ENCODE measurements at regions not wholly inside any gene's neighbourhood (a gene's known extent, or its start where the extent isn't known, plus 50 kb on each side); places are given as distances from the start of the nearest gene placed in this dataset.

DNA sequence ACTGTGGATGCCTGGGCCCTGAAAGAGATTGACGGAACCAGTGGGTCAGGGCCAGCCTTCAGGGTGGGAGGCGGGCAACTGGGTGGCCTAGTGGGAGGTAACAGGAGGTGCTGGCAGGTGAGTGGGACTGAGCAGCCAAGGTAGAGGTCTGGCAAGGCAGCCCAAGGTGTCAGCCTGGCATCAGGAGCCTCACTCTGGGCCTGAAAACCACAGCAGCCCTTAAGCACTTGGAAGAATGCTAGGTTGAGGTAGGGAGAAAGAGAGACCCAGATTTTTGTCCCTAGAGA, 315.8 kb upstream of the PRICKLE1 start:
- Histone ChIP-seq H3K4me1 (no peaks in the 10 kb centered on the region), H3K9me3 (no peaks in the 10 kb centered on the region), H3K4me3 (no peak overlapping the region), H3K36me3 (no peaks in the 10 kb centered on the region), H3K27me3 (no peaks in the 10 kb centered on the region), H3K27ac (no peak overlapping the region)
- intact Hi-C loops (cut with DNase I): no loop called here
- no peak for DNase-seq (ENCODE audit: extremely low spot score in 2 of 2)
- TF ChIP-seq POLR2AphosphoS5 (IDR thresholded peaks at IDR 0.05; ENCODE audit: insufficient read depth in 1 of 2, low read depth in 1 of 2): no peak
- TF ChIP-seq POLR2A (IDR thresholded peaks at IDR 0.05): no peak
- TF ChIP-seq, protein P1, sequence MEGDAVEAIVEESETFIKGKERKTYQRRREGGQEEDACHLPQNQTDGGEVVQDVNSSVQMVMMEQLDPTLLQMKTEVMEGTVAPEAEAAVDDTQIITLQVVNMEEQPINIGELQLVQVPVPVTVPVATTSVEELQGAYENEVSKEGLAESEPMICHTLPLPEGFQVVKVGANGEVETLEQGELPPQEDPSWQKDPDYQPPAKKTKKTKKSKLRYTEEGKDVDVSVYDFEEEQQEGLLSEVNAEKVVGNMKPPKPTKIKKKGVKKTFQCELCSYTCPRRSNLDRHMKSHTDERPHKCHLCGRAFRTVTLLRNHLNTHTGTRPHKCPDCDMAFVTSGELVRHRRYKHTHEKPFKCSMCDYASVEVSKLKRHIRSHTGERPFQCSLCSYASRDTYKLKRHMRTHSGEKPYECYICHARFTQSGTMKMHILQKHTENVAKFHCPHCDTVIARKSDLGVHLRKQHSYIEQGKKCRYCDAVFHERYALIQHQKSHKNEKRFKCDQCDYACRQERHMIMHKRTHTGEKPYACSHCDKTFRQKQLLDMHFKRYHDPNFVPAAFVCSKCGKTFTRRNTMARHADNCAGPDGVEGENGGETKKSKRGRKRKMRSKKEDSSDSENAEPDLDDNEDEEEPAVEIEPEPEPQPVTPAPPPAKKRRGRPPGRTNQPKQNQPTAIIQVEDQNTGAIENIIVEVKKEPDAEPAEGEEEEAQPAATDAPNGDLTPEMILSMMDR (IDR thresholded peaks at IDR 0.05): no peak

GRCh38 chr12:42904683-42905418, 315.3 kb upstream of the PRICKLE1 start:
- no peaks in the 10 kb centered on the region for H3K36me3 ChIP-seq
- intact Hi-C loops (cut with DNase I): no loop called here
- H3K27me3 ChIP-seq: no peaks in the 10 kb centered on the region
- DNase-seq (ENCODE audit: extremely low spot score in 2 of 2): no peak
- no peak overlapping the region for H3K27ac ChIP-seq
- H3K4me3 ChIP-seq: no peak overlapping the region
- H3K4me1 ChIP-seq: no peaks in the 10 kb centered on the region
- TF ChIP-seq, protein P1 (IDR thresholded peaks at IDR 0.05): no peak
- no peak for TF ChIP-seq POLR2AphosphoS5 (IDR thresholded peaks at IDR 0.05; ENCODE audit: insufficient read depth in 1 of 2, low read depth in 1 of 2)
- TF ChIP-seq POLR2A (IDR thresholded peaks at IDR 0.05): no peak
- H3K9me3 ChIP-seq: no peaks in the 10 kb centered on the region

DNA sequence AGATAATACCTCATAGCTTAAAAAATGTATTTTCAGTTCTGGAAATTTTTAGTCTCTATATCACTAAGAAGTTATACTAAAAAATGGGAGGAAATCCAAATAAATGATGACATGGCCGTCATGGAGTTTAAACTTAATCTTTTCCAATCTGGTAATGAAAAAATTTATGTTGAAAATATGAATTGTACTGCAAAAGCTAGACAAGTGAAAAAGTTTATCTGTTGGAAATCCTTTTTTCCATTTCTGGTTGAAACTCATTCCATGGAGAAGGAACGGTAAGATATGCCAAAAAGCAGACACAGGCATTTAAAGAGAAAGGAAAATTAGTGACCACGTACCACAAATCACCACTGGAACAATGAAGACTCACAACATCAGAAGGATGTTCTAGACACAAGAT, 314.2 kb upstream of the PRICKLE1 start:
- intact Hi-C loops (cut with DNase I): no loop called here
- no peak for DNase-seq (ENCODE audit: extremely low spot score in 2 of 2)
- no peaks in the 10 kb centered on the region for H3K27me3 ChIP-seq
- TF ChIP-seq POLR2A (IDR thresholded peaks at IDR 0.05) (no peak), POLR2AphosphoS5 (IDR thresholded peaks at IDR 0.05; ENCODE audit: insufficient read depth in 1 of 2, low read depth in 1 of 2) (no peak)
- TF ChIP-seq, protein P1 (IDR thresholded peaks at IDR 0.05): no peak
- no peaks in the 10 kb centered on the region for H3K9me3 ChIP-seq
- no peak overlapping the region for H3K4me3 ChIP-seq
- H3K36me3 ChIP-seq: no peaks in the 10 kb centered on the region
- H3K27ac ChIP-seq: no peak overlapping the region
- H3K4me1 ChIP-seq: no peaks in the 10 kb centered on the region

DNA sequence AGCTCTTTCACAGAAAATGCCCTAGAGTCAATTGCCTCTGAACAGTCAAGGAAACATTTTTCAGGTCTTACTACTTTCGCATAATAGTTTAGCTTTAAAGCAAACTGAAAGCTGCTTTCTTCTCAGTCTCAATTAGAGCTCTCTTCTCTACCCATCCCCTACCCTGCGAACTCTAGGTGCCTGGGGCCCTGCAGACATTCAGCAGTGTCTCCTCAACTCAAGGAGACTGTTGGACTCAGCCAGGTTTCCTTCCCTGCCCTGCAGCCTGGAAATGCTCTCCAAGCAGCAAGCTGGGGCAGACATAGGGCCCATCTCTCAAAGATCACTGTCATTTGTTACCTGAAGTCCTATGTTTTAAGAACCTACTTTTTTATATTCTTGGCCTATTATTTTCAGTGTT, 312.5 kb upstream of the PRICKLE1 start:
- DNase-seq (ENCODE audit: extremely low spot score in 2 of 2): no peak
- no peaks in the 10 kb centered on the region for H3K4me1 ChIP-seq
- H3K9me3 ChIP-seq: no peaks in the 10 kb centered on the region
- no peaks in the 10 kb centered on the region for H3K27me3 ChIP-seq
- H3K36me3 ChIP-seq: no peaks in the 10 kb centered on the region
- H3K27ac ChIP-seq: no peak overlapping the region
- intact Hi-C loops (cut with DNase I): no loop called here
- H3K4me3 ChIP-seq: no peak overlapping the region
- TF ChIP-seq POLR2A (IDR thresholded peaks at IDR 0.05) (no peak), POLR2AphosphoS5 (IDR thresholded peaks at IDR 0.05; ENCODE audit: insufficient read depth in 1 of 2, low read depth in 1 of 2) (no peak)
- TF ChIP-seq, protein P1 (IDR thresholded peaks at IDR 0.05): no peak

DNA sequence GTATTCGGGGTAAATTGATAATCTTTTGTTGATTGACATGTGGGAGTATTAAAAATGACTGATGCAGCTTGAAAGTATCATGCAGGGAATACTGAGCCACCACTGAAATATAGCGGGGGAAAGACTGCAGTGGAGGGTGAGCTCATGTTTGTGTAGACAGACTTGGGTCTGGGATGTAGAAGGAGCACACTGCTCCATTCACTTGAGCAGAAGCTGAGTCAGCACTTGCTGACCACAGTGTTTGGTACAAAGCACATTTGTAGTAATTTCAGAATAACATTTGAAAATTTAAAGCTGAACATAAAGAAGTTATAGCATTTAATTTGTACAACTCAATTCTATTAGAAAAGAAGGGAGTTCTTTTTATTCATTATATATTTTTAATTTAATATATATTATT, 304.3 kb upstream of the PRICKLE1 start:
- no peaks in the 10 kb centered on the region for H3K9me3 ChIP-seq
- H3K27ac ChIP-seq: no peak overlapping the region
- no peaks in the 10 kb centered on the region for H3K4me1 ChIP-seq
- intact Hi-C loops (cut with DNase I): no loop called here
- no peak for TF ChIP-seq POLR2AphosphoS5 (IDR thresholded peaks at IDR 0.05; ENCODE audit: insufficient read depth in 1 of 2, low read depth in 1 of 2)
- TF ChIP-seq POLR2A (IDR thresholded peaks at IDR 0.05): no peak
- TF ChIP-seq, protein P1 (IDR thresholded peaks at IDR 0.05): no peak
- no peaks in the 10 kb centered on the region for H3K27me3 ChIP-seq
- no peak for DNase-seq (ENCODE audit: extremely low spot score in 2 of 2)
- no peak overlapping the region for H3K4me3 ChIP-seq
- no peaks in the 10 kb centered on the region for H3K36me3 ChIP-seq

Data from vagina (tissue), 2 donors.